Activated CD8-positive, alpha-beta memory T cell treated with anti-CD3 and anti-CD28 coated beads, Interleukin-2, amount 50 U/mL, for 1 hour (primary cell): ENCODE measurements at regions not wholly inside any gene's neighbourhood (a gene's known extent, or its start where the extent isn't known, plus 50 kb on each side); places are given as distances from the start of the nearest gene placed in this dataset.
"Not testable (repeated sequence)": the region's sequence is repeated elsewhere in the genome, so short reads cannot be mapped to it uniquely, and the experiment has no call there.

Experiments used
- DNase-seq: peaks from one replicate; pipeline ENCODE4 v3.0.0-alpha.2; 2020; ENCODE audit errors: extremely low read depth

GRCh38 chr7:63856466-63856865 is 142.2 kb upstream of the ZNF722 start:
- DNase-seq: not testable (repeated sequence)

- DNase-seq: no peak
These were observed 131.5 kb upstream of the ZNF722 start for GRCh38 chr7:63867127-63867526.

GRCh38 chr7:63874242-63874641 is 124.4 kb upstream of the ZNF722 start:
- not testable (repeated sequence) for DNase-seq

- DNase-seq: no peak
These were observed 121.8 kb upstream of the ZNF722 start for GRCh38 chr7:63876707-63877322.

GRCh38 chr7:63887031-63887430 is 111.6 kb upstream of the ZNF722 start:
- DNase-seq: no peak

- DNase-seq: peak; percentile 53
These were observed 98.8 kb upstream of the ZNF722 start for GRCh38 chr7:63899691-63900393.

GRCh38 chr7:63900394-63901203 is 98.0 kb upstream of the ZNF722 start:
- peak; percentile 82 for DNase-seq

- DNase-seq: not testable (repeated sequence)
These were observed 97.5 kb upstream of the ZNF722 start for GRCh38 chr7:63901204-63901506.

GRCh38 chr7:63918986-63919385 is 79.7 kb upstream of the ZNF722 start:
- no peak for DNase-seq

GRCh38 chr7:63925262-63925625 is 73.4 kb upstream of the ZNF722 start:
- no peak for DNase-seq

GRCh38 chr7:63925626-63926460 is 72.8 kb upstream of the ZNF722 start:
- peak; percentile 66 for DNase-seq

GRCh38 chr7:63927261-63927660 is 71.4 kb upstream of the ZNF722 start:
- no peak for DNase-seq

- DNase-seq: no peak
These were observed 67.5 kb upstream of the ZNF722 start for GRCh38 chr7:63931057-63931600.

- no peak for DNase-seq
These were observed 66.6 kb upstream of the ZNF722 start for GRCh38 chr7:63931985-63932577.
